Natural killer cell treated with Interleukin-12 subunit alpha and Interleukin-12 subunit beta and Interleukin-15 and Interleukin-18, amount 100 ng/mL, for 72 hours (primary cell): ENCODE measurements at regions not wholly inside any gene's neighbourhood (a gene's known extent, or its start where the extent isn't known, plus 50 kb on each side); places are given as distances from the start of the nearest gene placed in this dataset.

Source experiments
- ATAC-seq, 2 donors: fragments of 150-1000 bp; cut with Tn5 transposase in 1 of 2; sonication (Bioruptor Pico), chemical (Tn5 transposase) in 1 of 2; 2 replicates each; pipeline ENCODE4 v1.10.0; 2021
- DNase-seq: peaks from one replicate; pipeline ENCODE4 v3.0.0; 2022; ENCODE audit warnings: low spot score
- H3K27ac Mint-ChIP-seq, 2 donors: 1 replicate in 1 of 2; 2 replicates in 1 of 2; pipeline ENCODE4 v1.8.0; 2022; ENCODE audit warnings: mixed read lengths in 2 of 2, mild to moderate bottlenecking in 1 of 2, moderate library complexity in 1 of 2
- H3K27me3 Mint-ChIP-seq, 2 donors: 1 replicate in 1 of 2; 2 replicates in 1 of 2; pipeline ENCODE4 v1.8.0; 2022; ENCODE audit warnings: mixed read lengths in 2 of 2
- H3K36me3 Mint-ChIP-seq: one replicate; pipeline ENCODE4 v1.8.0; 2022; ENCODE audit warnings: mixed read lengths
- H3K4me1 Mint-ChIP-seq, 2 donors: 1 replicate in 1 of 2; 2 replicates in 1 of 2; pipeline ENCODE4 v1.8.0; 2022; ENCODE audit warnings: low read depth in 2 of 2, mixed read lengths in 2 of 2, mild to moderate bottlenecking in 1 of 2
- H3K4me3 Mint-ChIP-seq: one replicate; pipeline ENCODE4 v1.8.0; 2022; ENCODE audit warnings: mixed read lengths
- H3K9me3 Mint-ChIP-seq: 2 replicates; pipeline ENCODE4 v1.8.0; 2022; ENCODE audit warnings: mixed read lengths

- DNase-seq (no peak), ATAC-seq (no peak)
- Mint-ChIP-seq H3K4me3 (no peak overlapping the region), H3K27me3 (no peaks in the 10 kb centered on the region), H3K36me3 (no peaks in the 10 kb centered on the region), H3K9me3 (no peaks in the 10 kb centered on the region), H3K4me1 (no peaks in the 10 kb centered on the region), H3K27ac (no peak overlapping the region)
These were observed 1464.7 kb upstream of the ZEB2 start for GRCh38 chr2:145984580-145984979.

DNA sequence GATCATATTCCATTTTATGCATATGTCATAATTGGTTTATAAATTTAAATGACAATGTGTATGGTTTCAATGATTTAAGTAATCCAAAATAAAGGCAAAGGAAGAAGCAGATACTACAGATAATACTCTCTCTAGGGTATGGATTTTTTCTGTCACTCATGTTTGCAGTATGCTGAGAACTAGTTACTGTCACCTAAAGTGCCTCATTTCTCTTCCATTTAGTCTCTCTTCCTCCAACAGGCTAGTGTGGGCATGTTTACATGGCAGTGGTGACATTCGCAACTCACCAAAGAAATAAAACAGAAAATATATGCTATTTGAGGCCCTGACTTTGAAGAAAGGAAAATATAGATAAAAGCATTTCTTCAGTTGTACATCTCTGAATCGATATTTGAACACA lies 1460.4 kb upstream of the ZEB2 start:
- no peak for ATAC-seq
- no peaks in the 10 kb centered on the region for H3K27me3 Mint-ChIP-seq

GRCh38 chr2:145975406-145975805 lies 1455.5 kb upstream of the ZEB2 start:
- Mint-ChIP-seq H3K27ac (no peak overlapping the region), H3K27me3 (no peaks in the 10 kb centered on the region), H3K4me3 (no peak overlapping the region), H3K36me3 (no peaks in the 10 kb centered on the region), H3K9me3 (peaks cover 4% of the 10 kb centered on the region), H3K4me1 (no peaks in the 10 kb centered on the region)
- ATAC-seq = no peak
- DNase-seq = no peak

More for the DNA sequence above, 1460.4 kb upstream of the ZEB2 start:
- DNase-seq = no peak
- no peak overlapping the region for H3K4me3 Mint-ChIP-seq
- H3K4me1 Mint-ChIP-seq = no peaks in the 10 kb centered on the region
- no peak overlapping the region for H3K27ac Mint-ChIP-seq
- H3K9me3 Mint-ChIP-seq = no peaks in the 10 kb centered on the region
- no peaks in the 10 kb centered on the region for H3K36me3 Mint-ChIP-seq

- Mint-ChIP-seq H3K4me3 (no peak overlapping the region), H3K27ac (no peak overlapping the region), H3K36me3 (no peaks in the 10 kb centered on the region), H3K27me3 (no peaks in the 10 kb centered on the region), H3K4me1 (no peaks in the 10 kb centered on the region), H3K9me3 (peaks cover 17% of the 10 kb centered on the region)
- DNase-seq = no peak
- no peak for ATAC-seq
These were observed 1441.9 kb upstream of the ZEB2 start for GRCh38 chr2:145961846-145962245.

DNA sequence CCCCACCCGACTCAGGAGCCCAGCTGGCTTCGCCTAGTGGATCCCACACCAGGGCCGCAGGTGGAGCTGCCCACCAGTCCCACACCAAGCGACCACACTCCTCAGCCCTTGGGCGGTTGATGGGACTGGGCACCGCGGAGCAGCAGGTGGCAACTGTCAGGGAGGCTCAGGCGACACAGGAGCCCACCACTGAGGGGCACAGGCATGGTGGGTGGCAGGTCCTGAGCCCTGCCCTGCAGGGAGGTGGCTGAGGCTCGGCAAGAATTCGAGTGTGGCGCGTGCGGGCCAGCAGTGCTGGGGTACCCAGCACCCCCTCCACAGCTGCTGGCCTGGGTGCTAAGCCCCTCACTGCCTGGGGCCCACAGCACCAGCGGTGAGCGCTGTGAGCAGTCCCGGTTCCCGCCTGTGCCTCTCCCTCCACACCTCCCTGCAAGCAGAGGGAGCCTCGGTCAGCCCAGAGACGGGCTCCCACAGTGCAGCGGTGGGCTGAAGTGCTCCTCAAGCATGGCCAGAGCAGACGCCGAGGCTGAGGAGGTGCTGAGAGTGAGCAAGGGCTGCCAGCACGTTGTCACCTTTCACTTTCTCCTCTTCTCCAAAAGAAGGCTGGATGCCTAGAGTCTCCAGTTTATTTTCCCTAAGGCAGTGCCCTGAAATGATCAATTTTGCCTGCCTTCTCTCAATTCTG lies 1440.7 kb upstream of the ZEB2 start:
- no peak overlapping the region for H3K27ac Mint-ChIP-seq
- H3K27me3 Mint-ChIP-seq = no peaks in the 10 kb centered on the region
- H3K4me3 Mint-ChIP-seq = no peak overlapping the region
- no peaks in the 10 kb centered on the region for H3K4me1 Mint-ChIP-seq
- ATAC-seq (no peak), DNase-seq (no peak)
- H3K36me3 Mint-ChIP-seq = peaks cover 6% of the 10 kb centered on the region
- H3K9me3 Mint-ChIP-seq = peaks cover 22% of the 10 kb centered on the region

- no peak for ATAC-seq
- DNase-seq = no peak
- no peak overlapping the region for H3K4me3 Mint-ChIP-seq
- peaks cover 31% of the 10 kb centered on the region for H3K9me3 Mint-ChIP-seq
- no peak overlapping the region for H3K27ac Mint-ChIP-seq
- no peaks in the 10 kb centered on the region for H3K27me3 Mint-ChIP-seq
- no peaks in the 10 kb centered on the region for H3K4me1 Mint-ChIP-seq
- peaks cover 9% of the 10 kb centered on the region for H3K36me3 Mint-ChIP-seq
These were observed 1438.7 kb upstream of the ZEB2 start for GRCh38 chr2:145958611-145959010.

- Mint-ChIP-seq H3K9me3 (peaks cover 31% of the 10 kb centered on the region), H3K4me1 (no peaks in the 10 kb centered on the region), H3K4me3 (no peak overlapping the region), H3K36me3 (peaks cover 9% of the 10 kb centered on the region), H3K27me3 (no peaks in the 10 kb centered on the region), H3K27ac (no peak overlapping the region)
- DNase-seq = no peak
- ATAC-seq = no peak
These were observed 1438.0 kb upstream of the ZEB2 start for GRCh38 chr2:145957929-145958328.

GRCh38 chr2:145939949-145940348 lies 1420.0 kb upstream of the ZEB2 start:
- Mint-ChIP-seq H3K36me3 (no peaks in the 10 kb centered on the region), H3K4me3 (no peak overlapping the region), H3K27me3 (no peaks in the 10 kb centered on the region), H3K9me3 (peaks cover 8% of the 10 kb centered on the region), H3K27ac (no peak overlapping the region), H3K4me1 (no peaks in the 10 kb centered on the region)
- DNase-seq = no peak
- ATAC-seq = no peak

- no peak for DNase-seq
- no peak overlapping the region for H3K4me3 Mint-ChIP-seq
- no peak for ATAC-seq
- H3K4me1 Mint-ChIP-seq = no peaks in the 10 kb centered on the region
- peaks cover 3% of the 10 kb centered on the region for H3K9me3 Mint-ChIP-seq
- H3K27me3 Mint-ChIP-seq = no peaks in the 10 kb centered on the region
- H3K36me3 Mint-ChIP-seq = no peaks in the 10 kb centered on the region
- H3K27ac Mint-ChIP-seq = no peak overlapping the region
These were observed 1415.1 kb upstream of the ZEB2 start for GRCh38 chr2:145935016-145935415.

DNA sequence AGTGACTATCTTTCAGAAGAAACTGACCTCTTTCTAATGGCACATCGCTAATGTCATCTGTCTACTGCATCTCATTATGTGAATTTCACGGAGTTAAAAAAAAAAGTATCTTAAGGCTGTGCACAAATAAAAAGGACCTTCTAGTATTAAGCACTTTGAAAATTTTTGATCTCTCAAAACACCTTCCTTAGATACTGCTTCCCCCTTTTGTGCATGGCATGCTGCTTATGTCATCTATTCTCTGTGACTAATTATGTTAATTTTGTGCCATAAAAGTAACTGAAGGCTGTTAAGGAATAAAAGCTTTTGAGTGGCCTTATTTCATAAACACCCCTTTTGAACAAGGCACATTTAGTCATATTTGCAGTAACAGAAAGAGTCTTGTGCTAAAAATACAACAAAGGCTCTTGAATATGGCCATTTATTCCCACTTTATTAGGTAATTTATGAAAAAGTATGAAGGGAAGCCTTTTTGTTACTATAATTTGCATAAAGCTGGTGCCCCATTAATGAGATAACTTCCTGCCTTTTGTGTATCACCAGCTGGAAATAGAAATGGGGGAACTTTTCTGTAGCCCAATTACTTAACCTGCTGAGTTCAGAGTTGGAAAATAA lies 1412.0 kb upstream of the ZEB2 start:
- no peak overlapping the region for H3K27ac Mint-ChIP-seq
- H3K4me3 Mint-ChIP-seq = no peak overlapping the region
- H3K36me3 Mint-ChIP-seq = no peaks in the 10 kb centered on the region
- H3K27me3 Mint-ChIP-seq = no peaks in the 10 kb centered on the region
- no peaks in the 10 kb centered on the region for H3K4me1 Mint-ChIP-seq
- no peak for DNase-seq
- no peak for ATAC-seq
- H3K9me3 Mint-ChIP-seq = no peaks in the 10 kb centered on the region

DNA sequence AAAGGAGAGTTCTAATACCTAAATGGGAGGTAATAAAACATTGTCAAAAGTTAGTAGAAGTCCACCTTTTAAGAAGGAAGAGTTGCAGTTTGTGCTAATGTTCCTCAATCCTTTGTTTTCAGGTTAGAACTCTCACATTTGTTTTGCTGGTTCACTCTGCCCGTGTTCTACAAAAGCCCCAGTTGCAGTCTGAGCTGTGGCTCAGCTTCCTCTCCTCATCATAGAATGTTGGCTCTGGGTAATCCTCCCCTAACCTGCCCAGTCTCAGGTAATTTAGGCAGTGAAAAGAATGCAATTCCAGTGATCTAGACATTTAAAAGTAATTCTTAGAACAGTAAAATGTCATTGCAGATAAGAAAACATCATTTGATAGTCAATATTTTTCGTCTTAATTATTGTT lies 1410.4 kb upstream of the ZEB2 start:
- no peaks in the 10 kb centered on the region for H3K9me3 Mint-ChIP-seq
- H3K4me3 Mint-ChIP-seq = no peak overlapping the region
- no peaks in the 10 kb centered on the region for H3K27me3 Mint-ChIP-seq
- no peak overlapping the region for H3K27ac Mint-ChIP-seq
- ATAC-seq = no peak
- H3K4me1 Mint-ChIP-seq = no peaks in the 10 kb centered on the region
- no peaks in the 10 kb centered on the region for H3K36me3 Mint-ChIP-seq
- no peak for DNase-seq

DNA sequence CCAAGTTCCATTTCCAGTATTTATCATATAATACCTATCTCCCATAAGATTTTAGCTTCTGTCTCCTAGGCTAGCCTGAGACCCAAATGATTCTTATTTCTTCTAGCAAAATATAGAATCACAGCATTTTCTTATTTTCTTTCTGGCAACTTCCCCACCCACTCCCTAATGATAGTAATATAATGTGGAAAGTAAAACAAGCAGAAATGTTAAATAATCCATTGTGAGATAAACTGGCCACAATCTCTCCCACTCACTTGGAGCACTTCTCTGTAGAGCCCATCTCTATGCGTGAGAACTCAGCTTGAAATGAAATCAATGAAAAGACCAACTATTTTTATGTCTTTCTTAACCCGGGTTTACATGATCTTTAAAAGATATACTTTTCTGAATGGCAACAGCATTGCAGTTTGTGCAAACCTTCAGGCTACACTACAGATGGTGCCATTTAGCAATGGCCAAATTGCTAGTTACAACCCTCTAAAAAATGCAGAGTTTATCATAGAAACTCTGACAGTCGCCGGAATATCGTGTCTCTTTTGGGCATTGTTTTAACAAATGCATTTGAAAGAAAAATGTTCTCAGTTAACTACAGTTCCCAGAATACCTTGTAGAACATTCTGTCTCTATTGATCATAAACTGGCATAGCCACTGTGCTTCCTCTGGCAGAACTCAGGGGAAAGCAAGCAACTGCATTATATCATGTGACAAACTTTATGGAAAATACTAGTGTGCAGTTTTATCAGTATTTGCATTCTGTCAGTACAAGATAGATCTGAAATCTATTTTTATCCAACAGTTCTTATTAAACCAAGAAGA lies 1407.4 kb upstream of the ZEB2 start:
- no peak overlapping the region for H3K27ac Mint-ChIP-seq
- DNase-seq (no peak), ATAC-seq (no peak)
- H3K9me3 Mint-ChIP-seq = no peaks in the 10 kb centered on the region
- no peaks in the 10 kb centered on the region for H3K36me3 Mint-ChIP-seq
- no peak overlapping the region for H3K4me3 Mint-ChIP-seq
- no peaks in the 10 kb centered on the region for H3K27me3 Mint-ChIP-seq
- no peaks in the 10 kb centered on the region for H3K4me1 Mint-ChIP-seq

GRCh38 chr2:145925591-145925990 lies 1405.7 kb upstream of the ZEB2 start:
- Mint-ChIP-seq H3K4me1 (no peaks in the 10 kb centered on the region), H3K36me3 (no peaks in the 10 kb centered on the region), H3K9me3 (no peaks in the 10 kb centered on the region), H3K27ac (no peak overlapping the region), H3K4me3 (no peak overlapping the region), H3K27me3 (no peaks in the 10 kb centered on the region)
- no peak for DNase-seq
- ATAC-seq = no peak

DNA sequence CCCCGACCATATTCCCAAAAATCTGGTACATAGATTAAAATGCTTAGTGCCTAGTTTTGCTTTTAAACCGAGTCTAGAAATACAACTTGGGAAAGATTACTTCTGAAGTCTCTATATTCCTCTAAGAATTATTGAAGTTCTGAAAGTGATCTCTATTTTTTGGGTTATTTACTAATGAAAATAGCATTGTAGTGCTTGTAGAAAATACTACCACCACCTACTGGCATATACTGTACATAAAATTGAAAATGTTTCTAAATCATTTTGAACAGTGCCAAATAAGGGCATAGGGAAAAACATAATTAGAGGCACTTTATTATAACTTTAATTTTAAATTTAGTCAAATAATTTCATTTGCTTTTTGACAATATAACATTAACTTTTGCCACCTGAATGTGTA lies 1399.6 kb upstream of the ZEB2 start:
- Mint-ChIP-seq H3K27ac (no peak overlapping the region), H3K4me1 (no peaks in the 10 kb centered on the region), H3K4me3 (no peak overlapping the region), H3K36me3 (no peaks in the 10 kb centered on the region), H3K27me3 (no peaks in the 10 kb centered on the region), H3K9me3 (no peaks in the 10 kb centered on the region)
- DNase-seq = no peak
- no peak for ATAC-seq
